ENCODE measurements at regions not wholly inside any gene's neighbourhood (a gene's known extent, or its start where the extent isn't known, plus 50 kb on each side); places are given as distances from the start of the nearest gene placed in this dataset.
"Not testable (repeated sequence)": the region's sequence is repeated elsewhere in the genome, so short reads cannot be mapped to it uniquely, and the experiment has no call there.

GRCh38 chr9:126169736-126170135 is 156.9 kb upstream of the MVB12B start:
- Histone ChIP-seq H3K9me3 (ENCODE audit: control insufficient read depth, insufficient read depth, low read length) (no peaks in the 10 kb centered on the region), H3K9ac (ENCODE audit: low read depth, low read length) (no peak overlapping the region), H3K4me3 (ENCODE audit: low read depth, low read length) (no peak overlapping the region), H3K27me3 (ENCODE audit: control insufficient read depth, insufficient read depth, low read length) (no peaks in the 10 kb centered on the region), H3K4me1 (ENCODE audit: control insufficient read depth, insufficient read depth, low read length) (no peaks in the 10 kb centered on the region), H3K36me3 (ENCODE audit: control insufficient read depth, insufficient read depth, low read length) (no peaks in the 10 kb centered on the region)

DNA sequence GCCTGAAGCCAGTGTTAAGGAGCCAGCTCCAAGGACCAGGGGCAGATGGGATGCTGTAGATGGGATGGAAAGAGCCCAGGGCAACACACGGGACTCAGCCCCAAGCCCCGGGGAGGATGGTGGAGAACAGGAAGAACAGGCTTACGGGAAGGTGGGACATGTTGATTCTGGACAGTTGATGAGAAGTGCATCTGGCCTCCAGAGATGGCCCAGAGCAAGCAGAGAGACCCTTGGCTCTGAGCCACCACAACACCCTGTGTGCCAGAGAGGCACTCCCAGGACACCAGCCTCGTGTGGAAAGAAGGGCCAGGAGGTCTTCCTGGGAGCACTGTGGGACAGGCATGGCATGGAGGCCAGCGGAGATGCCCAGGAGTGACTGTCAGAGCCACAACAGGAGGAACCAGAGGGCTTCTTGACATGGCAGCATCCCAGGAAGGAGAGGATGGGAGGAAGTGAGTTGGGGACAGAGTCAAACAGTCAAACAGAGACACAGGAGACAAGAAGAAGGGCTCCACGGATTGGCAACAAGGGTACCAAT is 156.3 kb upstream of the MVB12B start:
- Histone ChIP-seq H3K4me1 (ENCODE audit: control insufficient read depth, insufficient read depth, low read length) (no peaks in the 10 kb centered on the region), H3K9me3 (ENCODE audit: control insufficient read depth, insufficient read depth, low read length) (no peaks in the 10 kb centered on the region), H3K9ac (ENCODE audit: low read depth, low read length) (no peak overlapping the region), H3K4me3 (ENCODE audit: low read depth, low read length) (no peak overlapping the region), H3K36me3 (ENCODE audit: control insufficient read depth, insufficient read depth, low read length) (no peaks in the 10 kb centered on the region), H3K27me3 (ENCODE audit: control insufficient read depth, insufficient read depth, low read length) (no peaks in the 10 kb centered on the region)

GRCh38 chr9:126171641-126172040 is 155.0 kb upstream of the MVB12B start:
- Histone ChIP-seq H3K9ac (ENCODE audit: low read depth, low read length) (no peak overlapping the region), H3K9me3 (ENCODE audit: control insufficient read depth, insufficient read depth, low read length) (no peaks in the 10 kb centered on the region), H3K27me3 (ENCODE audit: control insufficient read depth, insufficient read depth, low read length) (no peaks in the 10 kb centered on the region), H3K4me3 (ENCODE audit: low read depth, low read length) (no peak overlapping the region), H3K4me1 (ENCODE audit: control insufficient read depth, insufficient read depth, low read length) (no peaks in the 10 kb centered on the region), H3K36me3 (ENCODE audit: control insufficient read depth, insufficient read depth, low read length) (no peaks in the 10 kb centered on the region)

GRCh38 chr9:126173401-126173800 is 153.2 kb upstream of the MVB12B start:
- Histone ChIP-seq H3K4me3 (ENCODE audit: low read depth, low read length) (no peak overlapping the region), H3K36me3 (ENCODE audit: control insufficient read depth, insufficient read depth, low read length) (no peaks in the 10 kb centered on the region), H3K9me3 (ENCODE audit: control insufficient read depth, insufficient read depth, low read length) (no peaks in the 10 kb centered on the region), H3K4me1 (ENCODE audit: control insufficient read depth, insufficient read depth, low read length) (no peaks in the 10 kb centered on the region), H3K27me3 (ENCODE audit: control insufficient read depth, insufficient read depth, low read length) (no peaks in the 10 kb centered on the region), H3K9ac (ENCODE audit: low read depth, low read length) (no peak overlapping the region)

- Histone ChIP-seq H3K9me3 (ENCODE audit: control insufficient read depth, insufficient read depth, low read length) (no peaks in the 10 kb centered on the region), H3K9ac (ENCODE audit: low read depth, low read length) (no peak overlapping the region), H3K36me3 (ENCODE audit: control insufficient read depth, insufficient read depth, low read length) (no peaks in the 10 kb centered on the region), H3K27me3 (ENCODE audit: control insufficient read depth, insufficient read depth, low read length) (no peaks in the 10 kb centered on the region), H3K4me1 (ENCODE audit: control insufficient read depth, insufficient read depth, low read length) (no peaks in the 10 kb centered on the region), H3K4me3 (ENCODE audit: low read depth, low read length) (no peak overlapping the region)
Observed at GRCh38 chr9:126173929-126174328, 152.7 kb upstream of the MVB12B start.

- Histone ChIP-seq H3K9me3 (ENCODE audit: control insufficient read depth, insufficient read depth, low read length) (no peaks in the 10 kb centered on the region), H3K27me3 (ENCODE audit: control insufficient read depth, insufficient read depth, low read length) (peaks cover 10% of the 10 kb centered on the region), H3K36me3 (ENCODE audit: control insufficient read depth, insufficient read depth, low read length) (no peaks in the 10 kb centered on the region), H3K4me3 (ENCODE audit: low read depth, low read length) (no peak overlapping the region), H3K9ac (ENCODE audit: low read depth, low read length) (no peak overlapping the region), H3K4me1 (ENCODE audit: control insufficient read depth, insufficient read depth, low read length) (no peaks in the 10 kb centered on the region)
Observed at GRCh38 chr9:126183266-126183665, 143.4 kb upstream of the MVB12B start.

GRCh38 chr9:126190994-126191393 is 135.6 kb upstream of the MVB12B start:
- not testable (repeated sequence) for H3K4me3 ChIP-seq (ENCODE audit: low read depth, low read length); H3K9ac ChIP-seq (ENCODE audit: low read depth, low read length); H3K9me3 ChIP-seq (ENCODE audit: control insufficient read depth, insufficient read depth, low read length); H3K36me3 ChIP-seq (ENCODE audit: control insufficient read depth, insufficient read depth, low read length); H3K27me3 ChIP-seq (ENCODE audit: control insufficient read depth, insufficient read depth, low read length); H3K4me1 ChIP-seq (ENCODE audit: control insufficient read depth, insufficient read depth, low read length)

DNA sequence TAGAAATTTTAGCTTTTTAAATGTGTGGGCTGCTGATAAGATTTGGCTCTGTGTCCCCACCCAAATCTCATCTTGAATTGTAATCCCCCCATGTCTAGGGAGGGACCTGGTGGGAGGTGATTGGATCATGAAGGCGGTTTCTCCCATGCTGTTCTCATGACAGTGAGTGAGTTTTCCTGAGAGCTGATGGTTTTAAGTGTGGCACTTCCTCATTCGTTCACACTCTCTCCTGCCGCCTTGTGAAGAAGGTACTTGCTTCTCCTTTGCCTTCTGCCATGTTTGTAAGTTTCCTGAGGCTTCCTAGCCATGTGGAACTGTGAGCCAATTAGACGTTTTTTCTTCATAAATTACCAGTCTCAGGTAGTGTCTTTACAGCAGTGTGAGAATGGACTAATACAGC is 127.8 kb upstream of the MVB12B start:
- no peaks in the 10 kb centered on the region for H3K36me3 ChIP-seq (ENCODE audit: control insufficient read depth, insufficient read depth, low read length)
- no peaks in the 10 kb centered on the region for H3K4me1 ChIP-seq (ENCODE audit: control insufficient read depth, insufficient read depth, low read length)
- no peaks in the 10 kb centered on the region for H3K27me3 ChIP-seq (ENCODE audit: control insufficient read depth, insufficient read depth, low read length)
- no peak overlapping the region for H3K9ac ChIP-seq (ENCODE audit: low read depth, low read length)
- no peaks in the 10 kb centered on the region for H3K9me3 ChIP-seq (ENCODE audit: control insufficient read depth, insufficient read depth, low read length)
- no peak overlapping the region for H3K4me3 ChIP-seq (ENCODE audit: low read depth, low read length)

- no peaks in the 10 kb centered on the region for H3K36me3 ChIP-seq (ENCODE audit: control insufficient read depth, insufficient read depth, low read length)
- no peak overlapping the region for H3K4me3 ChIP-seq (ENCODE audit: low read depth, low read length)
- H3K4me1 ChIP-seq (ENCODE audit: control insufficient read depth, insufficient read depth, low read length), result no peaks in the 10 kb centered on the region
- H3K9ac ChIP-seq (ENCODE audit: low read depth, low read length), result no peak overlapping the region
- H3K9me3 ChIP-seq (ENCODE audit: control insufficient read depth, insufficient read depth, low read length), result no peaks in the 10 kb centered on the region
- no peaks in the 10 kb centered on the region for H3K27me3 ChIP-seq (ENCODE audit: control insufficient read depth, insufficient read depth, low read length)
Observed at GRCh38 chr9:126203313-126203712, 123.3 kb upstream of the MVB12B start.

DNA sequence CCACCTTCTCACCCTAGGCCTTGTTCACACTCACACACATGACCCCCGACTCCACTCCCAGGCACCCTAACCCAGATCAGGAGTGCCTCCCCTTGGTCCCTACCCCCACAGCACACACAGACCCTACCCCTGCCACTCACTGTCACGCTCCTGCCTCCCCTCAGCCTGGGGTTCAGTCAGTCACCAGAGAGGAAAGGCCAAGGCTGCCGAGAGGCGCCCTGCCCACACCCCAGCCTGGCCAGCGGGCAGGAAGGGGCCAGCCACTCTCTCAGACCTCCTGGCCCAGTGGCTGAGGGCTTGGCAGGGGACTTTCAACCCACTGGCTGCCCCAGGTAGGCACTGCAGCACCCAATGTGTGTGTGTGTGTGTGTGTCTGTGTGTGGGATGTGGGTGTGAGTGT is 122.4 kb upstream of the MVB12B start:
- Histone ChIP-seq H3K36me3 (ENCODE audit: control insufficient read depth, insufficient read depth, low read length) (no peaks in the 10 kb centered on the region), H3K4me1 (ENCODE audit: control insufficient read depth, insufficient read depth, low read length) (no peaks in the 10 kb centered on the region), H3K27me3 (ENCODE audit: control insufficient read depth, insufficient read depth, low read length) (no peaks in the 10 kb centered on the region), H3K9me3 (ENCODE audit: control insufficient read depth, insufficient read depth, low read length) (no peaks in the 10 kb centered on the region), H3K9ac (ENCODE audit: low read depth, low read length) (no peak overlapping the region), H3K4me3 (ENCODE audit: low read depth, low read length) (no peak overlapping the region)

DNA sequence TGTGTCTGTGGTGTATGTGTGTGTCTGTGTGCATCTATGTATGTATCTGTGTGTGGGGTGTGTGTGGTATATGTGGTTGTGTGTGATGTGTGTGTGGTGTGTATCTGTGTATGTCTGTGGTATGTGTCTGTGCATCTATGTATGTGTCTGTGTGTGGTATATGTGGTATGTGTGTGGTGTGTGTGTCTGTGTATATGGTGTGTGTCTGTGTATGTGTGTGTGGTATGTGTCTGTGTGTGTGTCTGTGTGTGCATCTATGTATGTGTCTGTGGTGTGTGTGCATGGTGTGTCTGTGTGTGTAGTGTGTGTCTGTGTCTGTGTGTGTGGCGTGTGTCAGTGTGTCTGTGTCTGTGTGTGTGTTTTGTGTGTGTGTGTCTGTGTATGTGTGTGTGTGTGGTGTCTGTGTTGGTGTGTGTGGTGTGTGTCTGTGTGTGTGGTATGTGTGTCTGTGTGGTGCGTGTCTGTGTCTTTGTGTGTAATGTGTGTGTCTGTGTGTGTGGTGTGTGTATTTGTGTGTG is 121.9 kb upstream of the MVB12B start:
- Histone ChIP-seq H3K9ac (ENCODE audit: low read depth, low read length) (no peak overlapping the region), H3K9me3 (ENCODE audit: control insufficient read depth, insufficient read depth, low read length) (no peaks in the 10 kb centered on the region), H3K4me1 (ENCODE audit: control insufficient read depth, insufficient read depth, low read length) (no peaks in the 10 kb centered on the region), H3K27me3 (ENCODE audit: control insufficient read depth, insufficient read depth, low read length) (no peaks in the 10 kb centered on the region), H3K4me3 (ENCODE audit: low read depth, low read length) (no peak overlapping the region), H3K36me3 (ENCODE audit: control insufficient read depth, insufficient read depth, low read length) (no peaks in the 10 kb centered on the region)

GRCh38 chr9:126205265-126205664 is 121.4 kb upstream of the MVB12B start:
- no peak overlapping the region for H3K4me3 ChIP-seq (ENCODE audit: low read depth, low read length)
- H3K9ac ChIP-seq (ENCODE audit: low read depth, low read length), result no peak overlapping the region
- no peaks in the 10 kb centered on the region for H3K27me3 ChIP-seq (ENCODE audit: control insufficient read depth, insufficient read depth, low read length)
- no peaks in the 10 kb centered on the region for H3K9me3 ChIP-seq (ENCODE audit: control insufficient read depth, insufficient read depth, low read length)
- H3K36me3 ChIP-seq (ENCODE audit: control insufficient read depth, insufficient read depth, low read length), result no peaks in the 10 kb centered on the region
- H3K4me1 ChIP-seq (ENCODE audit: control insufficient read depth, insufficient read depth, low read length), result no peaks in the 10 kb centered on the region
